GM12874 (cell line): ENCODE measurements at regions not wholly inside any gene's neighbourhood (a gene's known extent, or its start where the extent isn't known, plus 50 kb on each side); places are given as distances from the start of the nearest gene placed in this dataset.

Experiments used
- CTCF ChIP-seq: IDR thresholded peaks from 2 replicates; pipeline ENCODE4 v1.5.1; 2011; ENCODE audit warnings: low read depth, mild to moderate bottlenecking, control low read depth, low read length, moderate library complexity; ENCODE audit not compliant: insufficient read depth

- no peak for TF ChIP-seq CTCF
Measured at GRCh38 chr16:52874042-52874441, 178.7 kb downstream of the CHD9NB start.

- no peak for TF ChIP-seq CTCF
Measured at GRCh38 chr16:52872731-52873130, 180.0 kb downstream of the CHD9NB start.

GRCh38 chr16:52871481-52871880, 181.2 kb downstream of the CHD9NB start:
- no peak for TF ChIP-seq CTCF

GRCh38 chr16:52869243-52869642, 183.5 kb downstream of the CHD9NB start:
- TF ChIP-seq CTCF, result no peak

- no peak for TF ChIP-seq CTCF
Measured at GRCh38 chr16:52863000-52863399, 189.7 kb downstream of the CHD9NB start.

GRCh38 chr16:52861614-52862022, 191.1 kb downstream of the CHD9NB start:
- TF ChIP-seq CTCF, result no peak

- TF ChIP-seq CTCF, result no peak
Measured at GRCh38 chr16:52855463-52855862, 197.2 kb downstream of the CHD9NB start.

- TF ChIP-seq CTCF, result no peak
Measured at GRCh38 chr16:52852978-52853377, 199.7 kb downstream of the CHD9NB start.
